BLaER1 treated with 17β-estradiol and CSF1 and Interleukin-3, amounts not matched to agents 10 nM and 100 nM (cell line): ENCODE measurements at regions not wholly inside any gene's neighbourhood (a gene's known extent, or its start where the extent isn't known, plus 50 kb on each side); places are given as distances from the start of the nearest gene placed in this dataset.

Source experiments
- H3K27ac ChIP-seq, 11 experiments: shearing (Covaris generic); formaldehyde crosslinking; 2 replicates each; pipeline ENCODE4 v1.8.1; 2022
- H3K27me3 ChIP-seq, 11 experiments: shearing (Covaris generic); formaldehyde crosslinking; 2 replicates each; pipeline ENCODE4 v1.8.1; 2022
- H3K36me3 ChIP-seq, 11 experiments: shearing (Covaris generic); formaldehyde crosslinking; 2 replicates each; pipeline ENCODE4 v1.8.1; 2022
- H3K4me1 ChIP-seq, 10 experiments: shearing (Covaris generic); formaldehyde crosslinking; 2 replicates each; pipeline ENCODE4 v1.8.1; 2022
- H3K4me2 ChIP-seq, 11 experiments: shearing (Covaris generic); formaldehyde crosslinking; 2 replicates each; pipeline ENCODE4 v1.8.1; 2022
- H3K4me3 ChIP-seq, 10 experiments: shearing (Covaris generic); formaldehyde crosslinking; 2 replicates each; pipeline ENCODE4 v1.8.1; 2022
- H3K9ac ChIP-seq, 11 experiments: shearing (Covaris generic); formaldehyde crosslinking; 2 replicates each; pipeline ENCODE4 v1.8.1; 2022
- H3K9me3 ChIP-seq, 11 experiments: shearing (Covaris generic); formaldehyde crosslinking; replicated peaks in 1 of 11; 2 replicates each; pipeline ENCODE4 v1.8.1; 2022
- H4K20me1 ChIP-seq, 11 experiments: shearing (Covaris generic); formaldehyde crosslinking; 2 replicates each; pipeline ENCODE4 v1.8.1; 2022
- Cebpa-rat ChIP-seq, 11 experiments: shearing (Covaris generic); IDR thresholded peaks; 2 replicates each; pipeline ENCODE4 v1.8.1; 2022

DNA sequence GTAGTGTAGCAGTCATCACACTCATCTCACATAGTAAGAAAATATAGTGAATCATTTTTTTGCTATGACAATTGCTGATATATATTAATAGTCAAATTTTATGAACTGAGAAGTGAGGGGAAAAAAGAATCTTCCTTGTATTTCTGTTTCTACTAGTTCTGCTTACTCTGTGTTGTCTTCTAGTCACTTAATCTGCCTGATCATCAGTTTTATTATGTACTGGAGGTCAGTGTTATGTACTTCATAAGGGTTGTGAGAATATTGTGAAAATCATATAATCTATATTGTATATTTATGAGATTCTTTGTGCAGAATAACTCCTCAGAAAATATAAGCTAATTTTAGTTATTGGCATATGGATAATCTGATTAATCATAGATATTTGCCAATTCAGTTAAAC lies 546.9 kb upstream of the RIOK2 start:
- Histone ChIP-seq H3K9ac (no peak overlapping the region), H3K27me3 (no peaks in the 10 kb centered on the region), H3K4me3 (no peak overlapping the region), H3K36me3 (no peaks in the 10 kb centered on the region), H3K4me2 (no peak overlapping the region), H4K20me1 (no peaks in the 10 kb centered on the region), H3K27ac (no peak overlapping the region), H3K9me3 (no peaks in the 10 kb centered on the region), H3K4me1 (no peaks in the 10 kb centered on the region)
- no peak for TF ChIP-seq Cebpa-rat (IDR thresholded peaks at IDR 0.05)

DNA sequence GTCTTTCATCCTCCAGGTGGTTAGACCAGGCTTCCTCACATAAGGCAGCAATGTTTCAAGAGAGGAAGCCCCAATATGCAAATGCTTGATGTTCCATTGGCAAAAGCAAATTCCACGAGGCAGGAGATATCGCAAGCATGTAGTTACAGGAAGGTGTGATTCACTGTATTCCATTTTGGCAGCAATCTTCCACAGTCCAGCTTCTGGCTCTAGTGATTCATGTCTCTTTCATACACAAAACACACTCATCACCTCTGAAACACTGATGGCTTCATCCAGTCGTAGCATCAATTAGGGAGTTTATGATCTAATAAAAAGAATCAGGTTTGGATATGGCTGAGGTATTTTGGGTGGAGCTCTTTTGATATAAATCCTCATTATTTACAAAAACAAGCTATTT lies 552.2 kb upstream of the RIOK2 start:
- peaks cover 0 to 4% (median 0%) of the 10 kb centered on the region in 10 experiments; a peak in 3 of 20 replicates for H3K4me1 ChIP-seq
- no peaks in the 10 kb centered on the region for H3K27me3 ChIP-seq
- H3K27ac ChIP-seq: no peak overlapping the region
- H4K20me1 ChIP-seq: no peaks in the 10 kb centered on the region
- H3K4me2 ChIP-seq: no peak overlapping the region
- H3K9me3 ChIP-seq: 0 out of 22 replicates have a peak, but pooled peaks cover 0 to 4% (median 0%) of the 10 kb centered on the region in 11 experiments
- H3K9ac ChIP-seq: no peak overlapping the region
- TF ChIP-seq Cebpa-rat (IDR thresholded peaks at IDR 0.05): no peak
- no peaks in the 10 kb centered on the region for H3K36me3 ChIP-seq
- no peak overlapping the region for H3K4me3 ChIP-seq

DNA sequence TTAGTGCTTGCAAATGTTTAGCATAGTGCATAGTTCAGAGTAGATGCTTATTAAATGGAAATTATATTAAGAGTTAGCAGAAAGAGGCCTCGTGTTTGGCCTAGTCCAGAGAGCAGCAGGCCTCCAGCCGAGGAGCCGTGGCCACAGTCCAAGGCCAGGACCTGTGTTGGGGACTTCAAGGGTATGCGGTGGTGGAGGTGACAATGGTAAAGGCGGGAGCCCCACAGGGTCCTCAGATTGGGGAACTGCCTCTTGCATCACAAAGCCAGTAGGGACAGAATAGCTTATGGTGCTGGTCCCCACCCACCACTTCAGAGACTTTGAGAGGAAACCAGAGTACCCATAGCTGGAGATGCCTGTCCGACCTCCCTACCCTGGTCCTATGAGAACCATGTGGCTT lies 554.6 kb upstream of the RIOK2 start:
- Histone ChIP-seq H3K4me3 (no peak overlapping the region), H3K9me3 (0 out of 22 replicates have a peak, but pooled peaks cover 0 to 4% (median 0%) of the 10 kb centered on the region in 11 experiments), H3K36me3 (no peaks in the 10 kb centered on the region), H3K4me2 (no peak overlapping the region), H3K9ac (no peak overlapping the region), H3K27me3 (no peaks in the 10 kb centered on the region), H3K4me1 (peaks cover 0 to 4% (median 0%) of the 10 kb centered on the region in 10 experiments; a peak in 3 of 20 replicates), H4K20me1 (no peaks in the 10 kb centered on the region), H3K27ac (no peak overlapping the region)
- TF ChIP-seq Cebpa-rat (IDR thresholded peaks at IDR 0.05): no peak

DNA sequence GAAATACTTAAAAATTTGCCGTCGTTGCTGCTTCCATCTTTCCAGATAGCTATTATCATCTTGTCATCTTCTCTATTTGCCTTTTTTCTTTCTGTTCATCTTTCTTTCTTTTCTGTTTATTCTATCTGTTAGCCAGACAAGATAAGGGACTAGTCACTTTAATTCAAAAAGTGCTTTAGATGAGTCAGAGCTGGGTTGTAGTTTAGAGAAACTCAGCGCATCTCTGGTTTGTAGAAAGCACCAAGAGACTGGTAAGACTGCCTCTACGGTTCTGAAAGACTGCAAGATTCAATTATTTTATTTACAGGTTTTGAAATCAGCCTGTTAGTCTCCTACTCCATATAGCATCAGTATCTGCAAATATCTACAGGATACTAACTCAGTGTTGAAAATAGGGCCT lies 562.8 kb upstream of the RIOK2 start:
- no peaks in the 10 kb centered on the region for H3K9me3 ChIP-seq
- no peaks in the 10 kb centered on the region for H4K20me1 ChIP-seq
- no peak overlapping the region for H3K9ac ChIP-seq
- no peaks in the 10 kb centered on the region for H3K27me3 ChIP-seq
- H3K4me2 ChIP-seq: no peak overlapping the region
- H3K36me3 ChIP-seq: no peaks in the 10 kb centered on the region
- no peak for TF ChIP-seq Cebpa-rat (IDR thresholded peaks at IDR 0.05)
- H3K4me3 ChIP-seq: no peak overlapping the region
- no peak overlapping the region for H3K27ac ChIP-seq
- H3K4me1 ChIP-seq: no peaks in the 10 kb centered on the region

DNA sequence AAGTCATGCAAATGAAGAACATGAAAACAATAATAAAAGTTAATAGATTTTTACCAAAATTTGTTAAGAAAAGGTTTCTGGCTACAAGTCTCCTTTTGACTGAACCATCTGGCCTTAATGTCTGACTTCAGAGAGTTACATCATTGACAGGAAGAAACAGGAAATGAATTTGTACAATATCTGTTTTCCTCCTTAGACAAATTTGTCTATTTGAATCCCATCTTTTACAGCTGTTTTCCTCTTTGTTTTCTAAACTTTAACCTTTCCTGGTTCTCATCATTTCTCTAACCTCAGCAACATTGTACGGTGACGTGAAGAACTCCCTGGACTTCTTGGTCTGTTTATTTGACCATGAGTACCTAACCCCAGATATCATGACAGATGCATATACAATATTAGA lies 567.5 kb upstream of the RIOK2 start:
- Histone ChIP-seq H4K20me1 (no peaks in the 10 kb centered on the region), H3K36me3 (no peaks in the 10 kb centered on the region), H3K27ac (no peak overlapping the region), H3K9ac (no peak overlapping the region), H3K4me1 (no peaks in the 10 kb centered on the region), H3K27me3 (no peaks in the 10 kb centered on the region), H3K4me3 (no peak overlapping the region), H3K4me2 (no peak overlapping the region), H3K9me3 (no peaks in the 10 kb centered on the region)
- no peak for TF ChIP-seq Cebpa-rat (IDR thresholded peaks at IDR 0.05)

DNA sequence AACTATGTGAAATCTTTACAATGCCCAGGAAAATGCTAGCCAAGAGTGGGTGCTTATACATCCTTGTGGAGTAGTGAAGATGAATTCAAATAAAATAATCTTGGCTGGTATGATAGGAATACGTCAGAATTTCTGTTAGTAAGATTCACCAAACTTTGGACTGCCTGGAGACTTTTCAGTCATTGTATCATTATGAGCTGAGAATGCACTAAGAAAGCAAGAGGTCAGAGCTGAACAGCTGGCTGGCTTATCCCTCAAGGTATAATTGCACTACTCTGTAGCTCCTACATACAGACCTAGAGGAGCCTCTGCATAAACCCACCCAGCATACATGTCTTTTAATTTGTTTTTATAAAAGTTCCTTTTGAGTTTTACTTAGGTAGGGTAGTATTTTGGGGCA lies 568.5 kb upstream of the RIOK2 start:
- TF ChIP-seq Cebpa-rat (IDR thresholded peaks at IDR 0.05): no peak
- H3K27me3 ChIP-seq: no peaks in the 10 kb centered on the region
- H3K9ac ChIP-seq: no peak overlapping the region
- no peaks in the 10 kb centered on the region for H3K4me1 ChIP-seq
- no peaks in the 10 kb centered on the region for H3K36me3 ChIP-seq
- H3K4me2 ChIP-seq: no peak overlapping the region
- H3K27ac ChIP-seq: no peak overlapping the region
- H3K9me3 ChIP-seq: no peaks in the 10 kb centered on the region
- H3K4me3 ChIP-seq: no peak overlapping the region
- no peaks in the 10 kb centered on the region for H4K20me1 ChIP-seq

DNA sequence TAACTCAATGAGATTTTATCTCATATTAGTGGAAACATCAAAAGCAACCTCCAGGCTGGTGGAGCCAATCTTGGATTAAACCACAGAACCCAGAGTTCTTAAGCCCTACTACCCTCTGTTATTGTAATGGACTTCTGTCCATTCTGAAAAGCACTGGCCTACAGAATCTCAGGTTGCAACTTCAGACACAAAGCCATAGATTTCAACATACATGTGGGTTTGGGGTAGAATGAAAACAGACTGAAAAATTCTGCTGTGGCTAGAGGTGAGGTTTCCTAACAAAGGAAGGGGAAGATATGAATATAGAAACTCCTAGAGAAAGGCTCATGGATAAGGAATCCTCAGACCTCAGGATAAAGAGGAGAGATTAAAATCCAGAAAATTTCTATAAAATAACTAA lies 569.8 kb upstream of the RIOK2 start:
- no peaks in the 10 kb centered on the region for H3K9me3 ChIP-seq
- no peaks in the 10 kb centered on the region for H3K27me3 ChIP-seq
- H3K36me3 ChIP-seq: no peaks in the 10 kb centered on the region
- H3K4me1 ChIP-seq: no peaks in the 10 kb centered on the region
- H3K27ac ChIP-seq: no peak overlapping the region
- H3K4me2 ChIP-seq: no peak overlapping the region
- no peaks in the 10 kb centered on the region for H4K20me1 ChIP-seq
- H3K4me3 ChIP-seq: no peak overlapping the region
- no peak overlapping the region for H3K9ac ChIP-seq
- TF ChIP-seq Cebpa-rat (IDR thresholded peaks at IDR 0.05): no peak

DNA sequence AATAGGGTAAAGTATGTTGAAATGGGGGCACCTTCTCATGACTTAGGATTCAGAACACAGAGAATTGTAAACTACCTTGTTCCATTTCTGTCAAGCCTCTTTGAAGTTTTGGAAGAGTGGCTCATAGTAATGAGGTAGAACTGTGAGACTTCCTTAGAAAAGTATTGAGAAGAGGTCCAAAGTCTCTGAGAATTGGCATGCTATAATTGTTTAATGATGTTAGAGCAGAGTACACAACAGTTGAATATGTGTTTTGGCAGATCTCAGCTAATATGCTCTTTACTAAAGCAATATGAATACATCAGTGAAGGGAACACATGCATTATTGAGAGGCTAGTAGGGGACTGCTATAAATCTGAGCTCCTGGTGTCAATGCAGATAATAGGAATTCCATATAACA lies 579.4 kb upstream of the RIOK2 start:
- Histone ChIP-seq H3K36me3 (no peaks in the 10 kb centered on the region), H3K4me1 (no peaks in the 10 kb centered on the region), H3K4me3 (no peak overlapping the region), H3K27ac (no peak overlapping the region), H3K27me3 (no peaks in the 10 kb centered on the region), H3K4me2 (no peak overlapping the region), H3K9ac (no peak overlapping the region), H3K9me3 (no peaks in the 10 kb centered on the region), H4K20me1 (no peaks in the 10 kb centered on the region)
- TF ChIP-seq Cebpa-rat (IDR thresholded peaks at IDR 0.05): no peak

DNA sequence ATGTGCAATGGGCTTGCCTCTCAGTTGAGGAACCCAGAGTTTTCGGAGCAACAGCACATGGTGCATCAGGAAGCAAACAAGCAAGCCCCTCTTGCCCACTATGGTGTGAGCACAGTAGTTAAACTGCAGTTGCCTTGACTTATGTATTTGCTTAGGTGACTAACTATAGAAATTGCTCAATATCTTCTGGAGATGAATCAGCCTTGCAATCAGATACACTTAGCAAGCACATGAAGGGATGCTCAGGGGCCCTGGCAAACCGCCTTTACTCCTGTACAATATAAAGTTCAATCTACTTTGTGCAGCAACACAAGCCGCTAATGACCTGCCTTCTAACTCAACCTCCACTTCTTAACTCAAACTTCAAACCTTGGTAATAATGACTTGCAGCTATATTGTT lies 581.7 kb upstream of the RIOK2 start:
- H3K9ac ChIP-seq: no peak overlapping the region
- no peak overlapping the region for H3K4me2 ChIP-seq
- no peaks in the 10 kb centered on the region for H3K36me3 ChIP-seq
- no peaks in the 10 kb centered on the region for H4K20me1 ChIP-seq
- no peaks in the 10 kb centered on the region for H3K4me1 ChIP-seq
- H3K4me3 ChIP-seq: no peak overlapping the region
- no peak for TF ChIP-seq Cebpa-rat (IDR thresholded peaks at IDR 0.05)
- no peak overlapping the region for H3K27ac ChIP-seq
- no peaks in the 10 kb centered on the region for H3K9me3 ChIP-seq
- H3K27me3 ChIP-seq: no peaks in the 10 kb centered on the region

DNA sequence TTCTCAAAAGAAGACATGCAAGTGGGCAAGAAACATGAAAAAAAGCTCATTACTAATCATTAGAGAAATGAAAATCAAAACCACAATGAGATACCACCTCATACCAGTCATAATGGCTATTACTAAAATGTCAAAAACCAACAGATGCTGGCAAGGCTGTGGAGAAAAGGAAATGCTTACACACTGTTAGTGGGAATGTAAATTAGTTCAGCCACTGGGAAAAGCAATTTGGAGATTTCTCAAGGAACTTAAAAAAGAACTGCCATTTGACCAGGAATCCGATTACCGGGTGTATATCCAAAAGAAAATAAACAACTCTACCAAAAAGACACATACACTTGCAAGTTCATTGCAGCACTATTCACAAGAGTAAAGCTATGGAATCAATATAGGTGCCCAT lies 595.4 kb upstream of the RIOK2 start:
- no peak overlapping the region for H3K4me3 ChIP-seq
- no peaks in the 10 kb centered on the region for H3K36me3 ChIP-seq
- H3K4me2 ChIP-seq: no peak overlapping the region
- peaks cover 0 to 6% (median 0%) of the 10 kb centered on the region in 11 experiments; a peak in 2 of 22 replicates for H3K9me3 ChIP-seq
- H3K4me1 ChIP-seq: no peaks in the 10 kb centered on the region
- H3K9ac ChIP-seq: no peak overlapping the region
- H4K20me1 ChIP-seq: no peaks in the 10 kb centered on the region
- TF ChIP-seq Cebpa-rat (IDR thresholded peaks at IDR 0.05): no peak
- H3K27ac ChIP-seq: no peak overlapping the region
- no peaks in the 10 kb centered on the region for H3K27me3 ChIP-seq

DNA sequence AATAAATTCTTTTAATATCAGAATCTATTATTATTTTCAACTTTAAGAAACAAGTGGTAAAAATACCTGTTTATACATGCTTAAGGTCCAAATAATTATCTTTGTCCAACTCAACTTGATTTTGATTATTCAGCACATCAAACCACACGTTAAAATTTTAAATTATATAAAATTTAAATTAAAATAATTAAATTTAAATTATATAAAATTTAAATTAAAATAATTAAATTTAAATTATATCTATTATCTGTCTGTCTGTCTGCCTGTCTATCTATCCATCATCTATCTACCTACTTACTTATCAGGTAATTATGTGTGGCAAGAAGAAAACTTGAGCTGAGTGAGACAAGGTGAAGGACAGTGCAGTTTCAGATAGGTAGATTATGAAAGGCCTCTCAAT lies 605.3 kb upstream of the RIOK2 start:
- Histone ChIP-seq H3K4me3 (no peak overlapping the region), H3K9me3 (no peaks in the 10 kb centered on the region; a peak in 1 of 22 replicates), H4K20me1 (no peaks in the 10 kb centered on the region), H3K4me2 (no peak overlapping the region), H3K9ac (no peak overlapping the region), H3K27me3 (no peaks in the 10 kb centered on the region), H3K4me1 (no peaks in the 10 kb centered on the region), H3K36me3 (no peaks in the 10 kb centered on the region), H3K27ac (no peak overlapping the region)
- TF ChIP-seq Cebpa-rat (IDR thresholded peaks at IDR 0.05): no peak
